ENCODE measurements at regions not wholly inside any gene's neighbourhood (a gene's known extent, or its start where the extent isn't known, plus 50 kb on each side); places are given as distances from the start of the nearest gene placed in this dataset.

DNA sequence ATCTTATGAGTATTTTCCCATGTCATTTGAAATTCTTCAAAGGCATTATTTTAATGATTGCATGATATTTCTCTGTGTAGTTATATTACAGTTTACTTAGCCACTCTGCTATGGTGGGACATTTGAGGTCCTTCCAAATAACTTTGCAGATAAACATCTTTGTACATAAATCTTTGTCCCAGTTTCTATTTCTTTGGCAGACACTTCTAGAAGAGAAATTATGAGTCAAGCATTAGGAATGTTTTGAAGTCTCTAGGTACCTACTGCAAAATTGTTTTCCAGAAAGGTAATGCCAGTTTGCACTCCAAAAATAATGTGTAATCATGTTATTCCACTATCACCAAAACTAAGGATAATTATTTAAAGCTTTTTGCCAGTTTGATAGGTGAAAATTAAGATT is 149.7 kb downstream of the EN1 start:
- DNase-seq: no peak

DNA sequence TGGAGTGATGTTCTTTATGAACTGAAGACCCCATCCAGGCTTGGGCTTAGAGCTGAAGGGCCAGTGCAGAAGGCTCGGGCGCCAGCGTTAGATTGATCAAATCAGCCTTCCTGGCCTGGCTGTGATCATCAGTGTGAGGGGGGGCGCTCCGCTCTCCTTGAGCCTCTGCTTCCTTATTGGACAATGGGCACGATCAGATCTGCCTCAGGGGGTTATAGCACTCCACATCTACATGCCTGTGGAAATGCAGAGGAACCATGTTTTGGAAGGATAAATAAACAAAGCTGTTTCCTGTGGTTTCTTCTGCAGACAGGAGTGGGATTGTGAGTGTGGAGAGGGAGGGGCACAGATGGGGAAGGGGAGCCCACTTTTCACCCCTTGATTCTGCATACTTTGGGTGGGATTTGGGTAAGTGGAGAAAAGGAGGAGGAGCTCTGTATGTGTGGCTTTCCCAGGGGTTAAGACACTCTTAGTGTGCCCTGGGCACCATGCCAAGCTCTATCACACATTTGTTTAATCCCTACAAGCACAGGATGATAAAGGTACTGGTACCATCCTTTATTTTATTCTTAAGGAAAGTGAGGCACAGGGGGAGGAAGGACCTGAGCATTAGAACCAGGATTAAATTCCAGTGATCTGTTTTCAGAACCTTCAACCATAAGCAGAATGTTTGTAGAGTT is 150.5 kb downstream of the EN1 start:
- no peak for DNase-seq

DNA sequence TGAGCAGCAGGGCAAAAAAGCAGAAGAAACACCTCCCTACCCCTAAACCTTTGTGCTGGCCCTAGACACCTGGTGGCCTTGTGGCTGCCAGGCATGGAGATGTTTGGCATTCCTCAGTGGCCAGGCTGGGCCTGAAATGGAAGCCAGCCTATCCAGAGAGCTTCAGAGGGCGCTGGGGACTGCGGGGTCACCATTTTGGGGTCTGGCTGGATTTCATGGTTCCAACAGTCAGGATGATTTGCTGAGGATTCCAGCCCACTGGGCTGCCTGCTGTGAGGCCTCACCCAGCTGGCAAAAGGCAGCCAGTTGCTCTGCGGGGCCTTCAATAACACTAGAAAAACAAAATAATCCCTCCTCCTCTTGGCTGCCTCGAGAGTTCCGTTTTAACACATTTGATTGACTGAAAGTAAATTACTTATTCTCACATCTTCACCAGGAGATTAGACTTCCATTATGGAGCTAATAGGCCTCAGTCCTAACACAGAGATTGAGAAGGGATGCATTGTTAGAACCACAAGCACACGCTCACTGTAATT is 154.1 kb downstream of the EN1 start:
- DNase-seq: no peak

DNA sequence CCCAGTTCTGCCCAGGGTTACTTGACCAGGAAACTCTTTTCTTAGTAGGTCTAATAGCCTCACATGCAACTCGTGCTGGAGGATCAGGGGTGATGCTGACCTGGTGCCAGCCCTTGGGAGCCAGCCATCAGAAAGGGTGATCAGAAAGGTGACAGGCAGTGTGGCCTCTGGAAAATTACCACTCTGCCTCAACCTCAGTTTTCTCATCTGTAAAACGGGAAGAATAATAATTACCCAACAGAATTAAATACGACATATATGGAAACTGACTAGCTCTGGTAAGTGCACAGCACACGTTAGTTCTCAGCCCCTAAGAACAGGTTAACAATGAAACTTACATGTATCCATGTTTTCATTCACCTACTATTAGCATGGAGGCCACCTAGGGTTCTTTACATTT is 157.6 kb downstream of the EN1 start:
- DNase-seq: no peak

DNA sequence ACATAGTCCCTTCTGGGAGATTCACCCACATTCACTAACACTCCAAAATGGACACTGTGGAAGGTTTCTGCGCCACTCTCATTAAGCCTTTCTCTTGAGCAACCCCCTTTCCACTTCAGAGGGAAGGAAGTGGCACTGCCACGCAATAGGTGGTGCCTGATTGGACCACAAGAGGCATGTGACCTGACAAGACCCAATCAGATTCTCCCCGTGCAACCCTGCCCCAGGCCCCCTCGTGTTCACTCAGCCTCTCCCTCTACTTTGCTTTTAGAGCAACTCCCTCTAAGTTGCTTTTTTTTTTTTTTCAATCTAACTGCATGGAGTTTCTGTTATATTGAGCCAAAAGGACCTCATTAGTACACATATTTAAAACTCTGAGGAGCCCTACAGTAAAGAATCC is 158.0 kb downstream of the EN1 start:
- no peak for DNase-seq

DNA sequence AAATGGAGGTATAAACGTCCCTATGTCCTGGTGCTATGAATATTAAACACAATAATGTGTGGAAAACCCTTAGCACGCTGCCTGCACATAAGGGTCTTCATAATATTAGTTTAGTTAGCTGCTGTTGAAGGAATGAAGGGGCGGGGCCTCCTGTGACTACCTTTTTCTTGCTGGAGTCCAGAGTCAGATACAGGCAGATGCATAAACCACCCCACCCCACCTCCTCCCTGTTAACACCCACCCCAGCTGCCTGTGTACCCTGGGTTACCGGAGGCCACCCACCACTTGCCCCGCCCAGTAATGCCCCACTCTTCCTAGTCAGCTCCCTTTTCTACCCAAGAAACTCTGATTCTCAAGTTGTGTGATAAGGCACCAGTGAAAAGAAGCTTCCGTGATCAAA is 158.4 kb downstream of the EN1 start:
- no peak for DNase-seq

DNA sequence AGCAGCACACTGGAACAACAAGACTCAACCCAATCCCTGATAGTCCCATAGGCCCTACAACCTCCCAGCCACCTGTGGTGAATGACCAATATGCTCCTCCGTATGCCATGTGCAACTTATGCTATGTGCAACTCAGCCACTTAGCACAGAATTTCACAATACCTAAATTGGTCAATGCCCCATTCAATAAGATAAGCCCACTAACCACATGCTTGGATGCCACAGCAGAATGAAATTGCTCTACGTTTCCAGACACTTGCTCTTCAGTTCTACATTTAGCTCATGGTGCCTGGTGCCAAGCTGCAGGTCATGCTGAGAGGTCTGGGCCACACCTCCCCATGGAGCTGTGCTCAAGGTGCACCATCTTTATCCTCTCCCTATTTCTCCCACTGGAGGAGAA is 159.8 kb downstream of the EN1 start:
- no peak for DNase-seq

DNA sequence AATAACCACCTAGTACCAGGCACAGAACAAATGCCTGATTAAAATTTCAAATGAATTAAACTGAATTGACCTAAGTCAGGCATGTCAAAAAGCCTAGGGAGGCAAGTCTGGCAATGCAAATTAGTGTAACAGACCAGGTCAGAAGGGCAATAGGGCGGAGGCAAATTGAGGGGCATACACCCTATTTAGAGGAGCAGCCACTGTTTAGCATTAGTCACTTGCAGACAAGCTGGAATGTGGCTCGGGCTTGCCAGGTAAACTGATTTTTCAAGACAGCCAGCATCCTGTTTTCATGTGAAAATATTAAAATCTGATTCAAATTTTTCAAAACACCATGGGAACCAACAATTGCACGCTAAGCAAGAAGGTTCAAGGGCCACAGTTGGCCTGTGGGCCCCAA is 160.3 kb downstream of the EN1 start:
- DNase-seq: no peak

DNA sequence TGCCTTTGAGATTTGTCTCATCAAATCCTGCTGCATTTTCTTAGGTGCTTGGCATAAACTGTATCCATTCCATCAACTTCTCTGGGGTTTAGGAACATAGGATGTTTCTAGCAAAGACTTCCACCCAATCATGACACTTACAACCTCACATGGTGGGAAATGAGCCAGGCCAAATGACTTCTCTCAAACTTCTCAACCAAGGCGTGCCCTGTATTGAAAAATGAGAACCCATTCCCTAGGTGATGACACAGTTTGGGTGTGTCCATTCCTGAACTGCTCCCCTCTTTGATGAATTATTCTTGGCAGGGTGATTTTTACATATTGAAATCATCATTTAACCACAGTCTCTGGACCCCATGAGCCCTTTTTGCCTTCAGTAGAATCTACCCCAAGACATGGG is 161.1 kb downstream of the EN1 start:
- no peak for DNase-seq

DNA sequence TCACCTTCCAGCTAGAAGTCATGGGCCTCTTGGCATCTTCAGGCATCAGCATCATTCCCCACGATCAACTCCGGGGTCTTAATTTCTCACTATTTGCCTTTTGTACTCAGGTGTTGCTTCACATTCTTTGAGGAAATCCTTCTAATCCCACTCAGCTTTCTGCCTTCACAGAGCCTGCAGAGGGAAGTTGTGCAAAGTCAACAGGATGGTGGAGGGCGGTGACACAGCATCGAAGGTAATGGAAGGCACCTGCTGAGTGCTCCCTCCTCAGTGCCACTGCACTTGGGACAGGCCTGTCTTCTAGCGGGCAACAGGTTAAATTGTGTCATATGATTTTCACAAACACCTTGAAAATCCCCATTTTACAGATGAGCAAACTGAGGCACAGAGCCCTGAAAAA is 164.0 kb downstream of the EN1 start:
- DNase-seq: no peak

DNA sequence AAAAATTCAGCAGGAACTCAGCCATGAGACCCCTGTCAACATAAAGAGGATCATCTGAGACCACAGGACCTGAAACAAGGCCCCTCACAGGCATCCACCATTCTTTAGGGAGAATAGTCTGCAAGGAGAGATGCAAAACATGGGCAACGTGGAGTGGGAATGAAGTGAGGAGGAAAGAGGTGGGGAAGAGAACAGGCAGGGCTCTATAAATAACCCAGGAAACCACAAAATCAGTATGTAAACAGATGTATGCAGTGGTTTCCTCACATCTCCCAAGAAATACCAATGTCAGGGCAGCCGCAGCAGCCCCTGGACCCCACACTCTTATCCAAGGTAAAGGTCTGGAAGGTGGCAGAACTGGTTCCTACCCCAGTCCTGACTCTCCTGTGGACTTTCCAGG is 168.5 kb downstream of the EN1 start:
- no peak for DNase-seq

DNA sequence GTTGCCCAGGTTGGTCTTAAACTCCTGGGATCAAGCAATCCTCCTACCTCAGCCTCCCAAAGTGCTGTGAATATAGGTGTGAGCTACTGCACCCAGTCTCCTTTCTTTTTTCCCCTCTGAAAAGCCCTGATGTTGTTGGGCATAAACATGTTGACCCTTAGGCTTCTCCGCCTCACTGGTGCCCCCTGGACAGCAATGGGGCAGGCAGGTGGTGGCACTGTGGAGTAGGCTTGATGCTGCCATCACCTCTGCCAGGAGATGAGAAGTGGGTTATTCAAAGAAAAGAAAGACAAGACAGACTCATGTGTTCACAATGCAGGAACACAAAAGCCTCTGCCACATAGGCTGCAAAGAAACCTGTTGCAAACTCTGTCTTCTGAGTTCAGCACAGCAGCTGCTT is 169.9 kb downstream of the EN1 start:
- no peak for DNase-seq

DNA sequence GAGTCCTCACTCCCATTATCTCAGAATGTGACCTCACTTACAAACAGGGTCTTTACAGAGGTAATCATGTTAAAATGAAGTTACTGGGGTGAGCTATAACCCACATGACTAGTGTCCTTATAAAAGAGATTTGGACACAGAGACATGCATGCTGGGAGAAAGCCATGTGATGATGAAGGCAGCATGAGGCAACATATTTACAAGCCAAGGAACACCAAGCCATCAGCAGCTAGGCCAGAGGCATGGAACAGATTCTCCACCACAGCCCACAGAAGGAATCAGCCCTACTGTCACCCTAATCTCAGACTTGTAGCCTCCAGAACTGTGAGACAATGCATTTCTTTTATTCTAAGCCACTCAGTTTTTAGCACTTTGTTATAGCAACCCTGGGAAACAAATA is 171.9 kb downstream of the EN1 start:
- no peak for DNase-seq

DNA sequence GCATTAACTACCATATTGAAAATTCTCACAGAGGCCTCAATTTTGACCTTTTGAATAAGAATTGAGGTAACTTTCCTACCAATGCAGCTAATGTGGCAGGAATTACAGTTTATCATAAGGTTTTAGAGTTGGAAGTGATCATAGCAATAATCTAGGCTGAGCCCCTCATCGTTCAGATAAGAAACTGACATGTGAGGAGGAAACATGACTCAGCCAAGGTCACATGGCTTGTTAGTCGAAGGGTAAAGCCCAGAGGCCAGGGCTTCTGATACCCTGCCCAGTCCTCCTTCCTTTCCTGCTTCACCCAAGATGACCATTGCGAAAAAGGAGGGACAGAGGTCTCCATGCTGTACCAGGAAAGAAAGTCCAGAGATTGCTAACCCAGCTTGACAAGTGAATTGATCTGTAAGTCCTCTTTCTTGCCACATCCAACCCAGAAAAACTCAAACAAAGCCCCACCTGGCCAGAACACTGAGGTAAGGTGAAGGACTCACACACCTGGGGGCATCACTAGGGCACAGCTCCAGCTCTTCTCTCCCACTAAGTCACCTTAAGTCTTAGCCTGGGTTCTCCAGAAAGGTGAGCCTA is 174.8 kb downstream of the EN1 start:
- no peak for DNase-seq

DNA sequence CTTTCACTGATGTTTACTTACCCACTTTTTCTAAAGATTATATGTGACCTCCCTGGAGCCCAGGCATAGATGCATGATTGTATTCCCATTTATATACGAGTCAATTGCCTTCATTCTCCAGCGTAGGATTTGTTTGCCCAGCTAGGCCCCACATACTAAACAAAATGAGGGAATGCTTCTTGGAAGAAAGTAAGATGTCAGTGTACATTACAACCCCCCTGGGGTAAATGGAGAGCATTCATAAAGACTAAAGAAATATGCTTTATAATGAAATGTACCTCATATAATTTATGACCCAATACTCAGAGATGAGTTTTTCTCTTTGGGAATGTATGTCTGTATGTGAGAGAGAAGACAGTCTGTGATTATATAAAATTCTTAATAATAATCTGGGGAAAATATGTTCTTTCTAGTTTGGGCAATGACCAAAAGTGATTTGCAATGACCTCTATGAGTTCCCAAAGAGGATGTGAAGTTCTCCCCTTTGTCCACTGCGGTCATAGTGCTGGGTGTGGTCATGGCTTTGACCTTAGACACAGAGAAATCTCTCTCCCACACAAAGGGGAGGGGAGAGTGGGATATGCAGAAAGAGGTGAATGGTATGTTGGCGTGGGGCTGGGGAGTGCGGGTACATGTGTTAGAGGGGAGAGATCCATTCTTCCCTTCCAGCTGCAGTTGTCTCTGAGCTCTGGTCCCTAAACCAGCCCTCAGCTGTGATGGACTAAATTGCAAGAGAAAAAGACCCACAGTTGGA is 175.6 kb downstream of the EN1 start:
- no peak for DNase-seq

DNA sequence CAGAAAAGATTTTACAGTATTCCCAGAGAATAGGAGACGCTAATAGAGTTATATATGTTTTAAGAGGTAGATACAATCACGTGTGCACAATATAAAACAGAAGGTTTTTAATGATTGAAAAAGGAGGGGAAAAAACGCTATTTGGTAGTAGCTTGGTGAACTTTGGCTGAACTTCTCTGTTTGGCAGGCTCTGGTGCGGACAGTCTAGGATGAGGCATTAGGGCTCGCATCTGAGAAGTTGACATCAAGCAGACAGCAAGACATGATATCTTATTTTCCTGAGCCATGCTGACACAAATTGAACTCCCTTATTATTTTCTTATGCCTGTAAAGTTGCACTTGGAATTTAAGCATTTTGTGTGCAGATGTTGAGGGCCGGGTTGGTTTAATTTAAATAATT is 176.6 kb downstream of the EN1 start:
- no peak for DNase-seq

DNA sequence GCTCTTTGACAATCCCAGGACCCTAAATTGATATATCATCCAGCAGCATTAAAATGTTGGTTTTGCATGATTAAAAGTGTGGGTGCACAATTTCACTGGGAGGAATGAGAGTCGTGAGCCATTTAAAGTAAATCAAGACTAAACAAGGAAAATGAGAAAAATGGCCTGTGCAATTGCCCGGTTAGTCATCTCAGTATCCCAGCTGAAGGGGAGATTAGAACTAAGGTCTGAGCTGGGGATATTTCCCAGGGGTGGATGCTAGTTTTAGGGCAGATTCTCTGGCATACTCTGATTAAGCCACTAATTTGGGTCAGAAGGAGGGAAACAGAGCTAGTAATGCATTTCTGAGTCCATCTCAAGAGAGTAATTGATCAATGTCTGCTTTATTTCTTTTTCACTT is 177.2 kb downstream of the EN1 start:
- DNase-seq: no peak

DNA sequence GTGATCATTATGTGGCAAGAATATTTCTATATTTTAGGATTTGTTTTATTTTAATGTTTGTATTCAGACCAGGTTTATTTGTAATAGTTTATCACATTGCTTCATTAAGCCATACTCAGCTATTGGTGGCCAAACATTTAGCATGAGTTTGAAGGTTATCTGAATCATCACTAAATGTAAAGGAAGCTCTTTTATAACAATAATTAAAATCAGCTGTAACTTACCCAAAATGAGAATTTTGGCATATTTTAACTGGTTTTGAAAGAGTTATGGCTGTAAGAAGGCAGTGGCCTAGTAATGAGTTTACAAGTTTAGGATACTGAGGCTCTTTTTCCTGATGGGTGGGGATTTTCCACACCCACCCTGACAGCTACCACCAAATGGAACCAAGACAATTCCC is 177.8 kb downstream of the EN1 start:
- DNase-seq: no peak

DNA sequence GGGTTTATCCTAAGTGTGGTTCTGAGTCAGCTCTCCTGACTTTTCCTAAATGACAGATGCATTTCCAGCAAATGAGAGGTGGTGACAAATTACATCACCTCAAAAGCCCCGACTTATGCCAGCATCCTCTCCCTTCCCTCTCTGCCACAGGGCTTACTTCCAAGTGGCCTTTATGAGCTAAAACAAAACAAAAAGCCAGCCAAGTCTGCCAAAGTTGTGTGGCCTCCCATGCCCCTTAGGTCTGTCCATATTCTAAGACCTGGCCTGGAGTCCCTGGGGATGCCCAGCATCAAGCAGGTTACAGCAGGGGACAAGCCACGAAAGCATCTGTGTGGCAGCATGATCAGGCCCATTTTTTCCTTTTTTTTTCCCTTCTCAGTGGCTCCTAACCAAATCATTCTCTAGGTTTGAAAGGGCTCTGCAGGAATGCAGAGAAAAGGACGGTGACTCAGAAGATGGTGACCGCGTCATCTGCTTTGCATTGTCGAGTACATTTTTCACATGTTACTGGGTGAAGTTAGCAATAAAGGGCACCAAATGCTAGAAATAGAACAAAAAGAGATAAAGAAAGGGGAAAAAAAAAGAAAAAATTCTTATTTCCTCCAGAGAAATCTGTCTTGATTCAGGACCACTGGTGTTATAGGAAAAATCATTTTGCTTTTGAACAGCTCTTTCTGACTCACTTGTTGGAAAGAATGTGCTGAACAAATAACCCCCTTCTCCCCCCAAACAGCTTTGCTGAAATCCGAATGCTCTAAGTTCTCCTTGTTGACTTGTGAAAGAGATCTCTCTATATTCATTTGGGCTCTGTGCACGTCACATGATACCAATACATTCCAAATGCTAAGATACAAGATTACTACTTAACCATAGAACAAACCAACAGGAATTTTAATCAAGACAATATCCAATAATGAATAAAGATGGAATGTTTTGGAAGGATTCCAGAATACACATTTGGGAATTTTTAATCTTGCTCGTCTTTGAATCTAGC is 178.7 kb downstream of the EN1 start:
- no peak for DNase-seq

DNA sequence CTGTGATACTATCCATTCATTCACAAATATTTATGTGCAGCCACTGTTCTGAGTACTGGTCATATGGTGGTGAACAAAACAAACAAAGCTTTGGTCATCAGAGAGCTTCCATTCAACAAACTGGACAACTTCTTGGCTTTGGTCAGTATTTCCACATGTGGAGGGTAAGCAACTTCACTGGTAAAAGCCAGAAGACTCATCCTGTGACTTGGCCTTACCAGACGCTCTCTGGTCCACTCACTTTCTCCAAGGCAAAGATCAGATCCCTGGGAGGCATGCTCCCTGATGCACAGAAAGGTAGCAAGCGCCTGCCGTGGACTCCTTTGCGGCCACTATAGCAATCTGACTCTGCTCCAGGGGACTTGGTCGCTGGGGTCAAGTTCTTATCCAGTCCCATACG is 179.5 kb downstream of the EN1 start:
- DNase-seq: no peak

DNA sequence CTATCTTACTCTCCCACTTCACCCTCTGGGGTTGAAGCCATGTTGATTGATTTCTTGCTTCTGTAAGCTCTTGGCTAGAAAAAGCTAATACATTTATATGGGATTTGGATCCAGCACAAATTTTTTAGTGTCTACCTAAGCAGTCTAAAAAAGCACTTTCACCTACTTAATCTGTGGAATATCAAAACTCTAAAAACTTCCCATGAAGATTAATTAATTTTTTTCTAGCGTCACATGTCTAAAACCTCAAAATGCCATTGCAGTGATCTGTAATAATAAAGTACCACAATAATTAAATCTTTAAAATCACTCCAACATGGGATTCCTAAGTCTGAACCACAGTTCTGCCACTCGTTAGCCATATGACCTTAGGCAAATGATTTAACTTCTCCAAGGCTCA is 180.1 kb downstream of the EN1 start:
- DNase-seq: no peak

DNA sequence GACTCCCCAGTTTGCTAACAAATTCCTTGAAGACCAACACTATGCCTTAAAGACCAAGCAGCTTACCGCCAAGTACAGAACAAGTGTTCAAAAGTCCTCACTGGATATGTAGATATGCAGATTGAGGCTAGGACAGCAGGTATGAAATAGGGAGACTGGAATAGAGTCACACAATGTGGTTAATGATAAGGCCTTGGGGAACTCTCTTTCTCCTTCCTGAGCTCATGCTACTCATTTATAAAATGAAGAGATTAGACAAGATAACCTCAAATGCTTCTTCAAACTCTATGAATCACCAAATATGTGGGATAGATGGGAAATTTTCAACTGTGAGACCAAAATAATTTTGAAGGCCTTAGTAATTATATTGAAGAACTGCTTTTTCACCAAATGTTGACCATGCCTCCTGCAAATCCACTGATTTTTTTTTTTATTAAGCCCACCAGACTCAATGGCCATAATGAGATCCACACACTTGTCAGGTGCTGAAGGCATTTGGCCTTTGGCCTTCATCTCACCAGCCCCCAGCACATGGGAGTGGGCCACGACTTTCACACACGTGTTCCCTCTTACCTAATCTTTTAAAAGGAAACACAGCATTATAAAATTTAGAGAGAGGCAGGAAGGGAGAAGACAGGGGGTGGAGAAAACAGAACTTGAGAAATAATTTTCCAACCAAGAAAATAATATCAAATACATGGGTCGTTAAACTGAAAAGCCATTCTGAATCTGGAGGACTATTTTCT is 181.5 kb downstream of the EN1 start:
- DNase-seq: no peak
